HCT116 (cell line): ENCODE measurements at regions not wholly inside any gene's neighbourhood (a gene's known extent, or its start where the extent isn't known, plus 50 kb on each side); places are given as distances from the start of the nearest gene placed in this dataset.

Source experiments
- ATAC-seq: fragments of 200-7000 bp; cut with Tn5 transposase; 2 replicates; pipeline ENCODE4 v1.9.1; 2020; ENCODE audit warnings: mild to moderate bottlenecking, moderate library complexity
- BruUV-seq: library from RNA; stranded (reverse); fragments of 400-500 nt; replicated peaks from 2 replicates; lab custom pipeline; 2021; lab: Mats Ljungman, UMichigan
- CTCF ChIA-PET: fragments of 300-600 bp; sonication (Branson Sonifier 250); formaldehyde crosslinking; loops from one replicate; lab custom pipeline; 2021; ENCODE audit warnings: antibody characterized with exemption; lab: Charles Lee
- POLR2A ChIA-PET: fragments of 300-600, 350-600 bp; sonication (Branson Sonifier 250); formaldehyde crosslinking; loops from one replicate; lab custom pipeline; 2021; ENCODE audit warnings: antibody characterized with exemption; lab: Charles Lee
- RAD21 ChIA-PET, 2 experiments: fragments of 300-600 bp; sonication (Branson Sonifier 250); formaldehyde crosslinking; loops; one replicate each; lab custom pipeline; 2023; ENCODE audit warnings: low total read pairs in 2 of 2; ENCODE audit not compliant: uncharacterized antibody in 2 of 2, unreplicated experiment in 2 of 2, low non-redundant PET in 1 of 2; lab: Charles Lee
- DNase-seq: peaks from one replicate; pipeline ENCODE4 v3.0.0-alpha.2; 2010; ENCODE audit warnings: low read depth, low spot score
- H2AFZ ChIP-seq: fragments of 200-600 bp; shearing (Covaris generic), sonication (generic); 2 replicates; pipeline ENCODE4 v1.6.1; 2017; ENCODE audit warnings: low read depth, mixed run types, mixed read lengths, antibody characterized with exemption, low read length; ENCODE audit not compliant: poor library complexity, severe bottlenecking
- H3K27ac ChIP-seq: 2 replicates; pipeline ENCODE4 v1.5.1; 2012; ENCODE audit warnings: low read depth, low read length
- H3K27me3 ChIP-seq: fragments of 200-600 bp; sonication (generic); 2 replicates; pipeline ENCODE4 v1.6.1; 2016; ENCODE audit warnings: mixed run types, low read length, mixed read lengths; ENCODE audit not compliant: insufficient read depth
- H3K36me3 ChIP-seq, 2 experiments: fragments of 200-500 bp in 1 of 2; fragments of 200-600 bp in 1 of 2; sonication (Bioruptor generic) in 1 of 2; sonication (generic) in 1 of 2; 2 replicates each; pipeline versions ENCODE4 v1.5.1 to v1.6.1; 2014 to 2016; ENCODE audit warnings: low read length in 2 of 2, inconsistent platforms in 1 of 2, mixed read lengths in 1 of 2, mixed run types in 1 of 2; ENCODE audit not compliant: insufficient read depth in 2 of 2, control insufficient read depth in 1 of 2
- H3K4me1 ChIP-seq, 2 experiments: fragments of 200-600 bp in 1 of 2; sonication (generic) in 1 of 2; 2 replicates each; pipeline versions ENCODE4 v1.5.1 to v1.6.1; 2012 to 2017; ENCODE audit warnings: low read length in 2 of 2, inconsistent platforms in 1 of 2, mild to moderate bottlenecking in 1 of 2, mixed read lengths in 1 of 2, mixed run types in 1 of 2, moderate library complexity in 1 of 2; ENCODE audit not compliant: insufficient read depth in 2 of 2, control insufficient read depth in 1 of 2
- H3K4me2 ChIP-seq: fragments of 200-600 bp; sonication (generic); 2 replicates; pipeline ENCODE4 v1.6.1; 2017; ENCODE audit warnings: mixed run types, low read length, mixed read lengths
- H3K4me3 ChIP-seq, 2 experiments: fragments of 200-600 bp in 1 of 2; sonication (generic) in 1 of 2; replicated peaks in 1 of 2; 2 replicates each; pipeline ENCODE4 v1.5.1; 2011 to 2016; ENCODE audit warnings: low read length in 2 of 2, control low read depth in 1 of 2, low read depth in 1 of 2, mild to moderate bottlenecking in 1 of 2, mixed read lengths in 1 of 2, mixed run types in 1 of 2
- H3K79me2 ChIP-seq: fragments of 200-600 bp; sonication (generic); 2 replicates; pipeline ENCODE4 v1.6.1; 2017; ENCODE audit warnings: mild to moderate bottlenecking, mixed run types, low read length, moderate library complexity, mixed read lengths; ENCODE audit not compliant: insufficient read depth
- H3K9ac ChIP-seq: fragments of 200-600 bp; sonication (generic); 2 replicates; pipeline ENCODE4 v1.6.1; 2016; ENCODE audit warnings: low read length, mixed read lengths
- H3K9me2 ChIP-seq: fragments of 200-600 bp; sonication (generic), shearing (Covaris generic); 2 replicates; pipeline ENCODE4 v1.6.1; 2017; ENCODE audit warnings: mixed run types, mild to moderate bottlenecking, moderate library complexity; ENCODE audit not compliant: insufficient read depth
- H3K9me3 ChIP-seq, 2 experiments: fragments of 200-500 bp in 1 of 2; fragments of 200-600 bp in 1 of 2; sonication (Bioruptor generic) in 1 of 2; sonication (generic) in 1 of 2; 2 replicates each; pipeline ENCODE4 v1.6.1; 2014 to 2017; ENCODE audit warnings: low read length in 2 of 2, mixed read lengths in 2 of 2, inconsistent platforms in 1 of 2, low read depth in 1 of 2, mild to moderate bottlenecking in 1 of 2, mixed run types in 1 of 2, moderate library complexity in 1 of 2; ENCODE audit not compliant: control insufficient read depth in 1 of 2, insufficient read depth in 1 of 2
- H4K20me1 ChIP-seq: fragments of 200-600 bp; sonication (generic), shearing (Covaris generic); 2 replicates; pipeline ENCODE4 v1.6.1; 2017; ENCODE audit warnings: mixed run types, mild to moderate bottlenecking, moderate library complexity; ENCODE audit not compliant: insufficient read depth
- EZH2 ChIP-seq: fragments of 200-600 bp; sonication (generic); IDR thresholded peaks from 2 replicates; pipeline ENCODE4 v1.6.1; 2017; ENCODE audit warnings: antibody characterized with exemption, mixed run types
- JUND ChIP-seq: IDR thresholded peaks from 2 replicates; pipeline ENCODE4 v1.6.1; 2012
- POLR2A ChIP-seq: IDR thresholded peaks from 2 replicates; pipeline ENCODE4 v1.7.0; 2011; ENCODE audit warnings: borderline replicate concordance; ENCODE audit not compliant: insufficient read depth, insufficient read length; ENCODE audit errors: extremely low read depth
- POLR2AphosphoS5 ChIP-seq: IDR thresholded peaks from 2 replicates; pipeline ENCODE4 v1.6.1; 2011; ENCODE audit warnings: mild to moderate bottlenecking, low read depth, low read length, moderate library complexity
- SIN3A ChIP-seq: IDR thresholded peaks from 2 replicates; pipeline ENCODE4 v1.6.1; 2012; ENCODE audit warnings: low read depth
- SP1 ChIP-seq: IDR thresholded peaks from 2 replicates; pipeline ENCODE4 v1.6.1; 2012; ENCODE audit warnings: low read depth
- SRF ChIP-seq: IDR thresholded peaks from 2 replicates; pipeline ENCODE4 v1.6.1; 2012; ENCODE audit warnings: low read depth
- TCF7L2 ChIP-seq: IDR thresholded peaks from 2 replicates; pipeline ENCODE4 v1.7.0; 2011; ENCODE audit warnings: borderline replicate concordance, inconsistent platforms; ENCODE audit not compliant: insufficient read depth, insufficient read length; ENCODE audit errors: extremely low read depth
- YY1 ChIP-seq: IDR thresholded peaks from 2 replicates; pipeline ENCODE4 v1.6.1; 2011; ENCODE audit warnings: low read length, low read depth, moderate library complexity, mild to moderate bottlenecking; ENCODE audit not compliant: insufficient replicate concordance; ENCODE audit errors: extremely low read depth
- ZFX ChIP-seq: fragments of 450-650 bp; IDR thresholded peaks from 2 replicates; pipeline ENCODE4 v1.6.1; 2017
- ZNF274 ChIP-seq: fragments of 200-500 bp; sonication (Bioruptor generic); IDR thresholded peaks from 2 replicates; pipeline ENCODE4 v1.6.1; 2014; ENCODE audit warnings: mild to moderate bottlenecking, low read depth, low read length, inconsistent platforms
- intact Hi-C: fragments of 100-400 bp; cut with micrococcal nuclease; formaldehyde crosslinking; loops from 2 replicates; pipeline ENCODE4 v1.10.0; 2022
- TF ChIP-seq, protein P1 (sequence below), 3 experiments: fragments of 200-600 bp in 1 of 3; sonication (generic) in 1 of 3; IDR thresholded peaks in 2 of 3; conservative IDR thresholded peaks in 1 of 3; 2 replicates each; pipeline ENCODE4 v1.5.1; 2012 to 2017; ENCODE audit warnings: low read depth in 2 of 3, low read length in 2 of 3, antibody characterized with exemption in 1 of 3, borderline replicate concordance in 1 of 3, control low read depth in 1 of 3, mild to moderate bottlenecking in 1 of 3, mixed read lengths in 1 of 3, mixed run types in 1 of 3, moderate library complexity in 1 of 3; ENCODE audit not compliant: insufficient read depth in 1 of 3
- TF ChIP-seq, protein P2 (sequence below): IDR thresholded peaks from 2 replicates; pipeline ENCODE4 v1.6.1; 2011; ENCODE audit warnings: mild to moderate bottlenecking, low read length, moderate library complexity; ENCODE audit not compliant: insufficient replicate concordance; ENCODE audit errors: extremely low read depth
- TF ChIP-seq, protein P3 (sequence below): IDR thresholded peaks from 2 replicates; pipeline ENCODE4 v1.6.1; 2012

DNA sequence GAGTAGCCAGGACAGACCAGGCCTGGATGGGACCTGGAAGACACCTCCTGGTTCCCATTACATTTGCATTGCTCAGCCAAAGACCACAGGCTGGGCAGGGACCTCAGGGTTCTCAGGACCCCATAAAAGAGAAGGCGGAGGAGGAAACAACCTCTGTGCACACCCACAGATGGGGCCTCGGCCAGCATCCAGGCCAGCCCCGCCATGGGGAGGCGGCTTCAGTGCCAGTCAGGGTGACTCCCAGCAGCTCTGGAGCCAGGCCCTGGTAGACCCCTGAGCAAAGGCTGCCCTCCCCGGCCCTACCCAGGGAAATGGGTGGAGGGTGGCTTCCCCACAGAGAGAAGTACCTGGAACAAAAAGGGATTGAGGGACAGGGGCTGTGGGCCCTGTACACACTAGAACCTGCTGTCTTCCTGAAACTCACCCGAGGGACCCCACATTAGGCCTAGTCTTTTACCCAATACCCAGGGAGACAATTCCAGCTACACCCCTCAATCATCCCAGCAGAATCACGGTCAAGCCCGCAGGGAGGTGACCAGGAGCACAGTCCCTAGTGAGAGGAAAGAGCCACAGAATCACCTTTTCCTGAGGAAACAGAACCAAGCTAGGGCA is 64.5 kb downstream of the PSMG1 start:
- ChIA-PET POLR2A (no interaction called here), CTCF (no interaction called here), RAD21 (no interaction called here)

DNA sequence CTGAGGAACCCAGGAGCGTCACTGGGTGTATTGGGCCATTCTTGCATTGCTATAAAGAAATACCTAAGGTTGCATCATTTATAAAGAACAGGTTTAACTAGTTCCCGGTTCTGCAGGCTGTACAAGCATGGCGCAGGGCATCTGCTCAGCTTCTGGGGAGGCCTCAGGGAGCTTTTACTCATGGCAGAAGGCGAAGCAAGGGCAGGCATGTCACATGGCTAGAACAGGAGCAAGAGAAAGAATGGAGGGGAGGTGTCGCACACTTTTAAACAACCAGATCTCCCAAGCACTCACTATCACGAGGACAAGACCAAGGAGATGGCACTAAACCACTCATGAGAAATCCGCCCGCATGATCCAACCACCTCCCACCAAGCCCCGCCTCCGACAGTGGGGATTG is 65.2 kb downstream of the PSMG1 start:
- H3K4me2 ChIP-seq, result no peak overlapping the region
- no peaks in the 10 kb centered on the region for H4K20me1 ChIP-seq
- H3K4me3 ChIP-seq, result no peak overlapping the region
- H3K9me3 ChIP-seq, result no peaks in the 10 kb centered on the region
- no peak overlapping the region for H3K9ac ChIP-seq
- RAD21 ChIA-PET, result no interaction called here
- no peak overlapping the region for H3K27ac ChIP-seq
- CTCF ChIA-PET, result no interaction called here
- no peaks in the 10 kb centered on the region for H3K36me3 ChIP-seq
- no TSS peak for BruUV-seq
- H3K27me3 ChIP-seq, result no peaks in the 10 kb centered on the region
- no peak overlapping the region for H2AFZ ChIP-seq
- no peaks in the 10 kb centered on the region; a peak in 1 of 4 replicates for H3K4me1 ChIP-seq
- no peaks in the 10 kb centered on the region for H3K79me2 ChIP-seq
- DNase-seq (no peak), ATAC-seq (no peak)
- no peaks in the 10 kb centered on the region for H3K9me2 ChIP-seq
- intact Hi-C loops, result no loop called here
- POLR2A ChIA-PET, result no interaction called here
- TF ChIP-seq SP1 (no peak), EZH2 (no peak), SIN3A (no peak), JUND (no peak), SRF (no peak), ZNF274 (no peak), ZFX (no peak), POLR2A (no peak), TCF7L2 (no peak), POLR2AphosphoS5 (no peak)
- TF ChIP-seq, protein P1, sequence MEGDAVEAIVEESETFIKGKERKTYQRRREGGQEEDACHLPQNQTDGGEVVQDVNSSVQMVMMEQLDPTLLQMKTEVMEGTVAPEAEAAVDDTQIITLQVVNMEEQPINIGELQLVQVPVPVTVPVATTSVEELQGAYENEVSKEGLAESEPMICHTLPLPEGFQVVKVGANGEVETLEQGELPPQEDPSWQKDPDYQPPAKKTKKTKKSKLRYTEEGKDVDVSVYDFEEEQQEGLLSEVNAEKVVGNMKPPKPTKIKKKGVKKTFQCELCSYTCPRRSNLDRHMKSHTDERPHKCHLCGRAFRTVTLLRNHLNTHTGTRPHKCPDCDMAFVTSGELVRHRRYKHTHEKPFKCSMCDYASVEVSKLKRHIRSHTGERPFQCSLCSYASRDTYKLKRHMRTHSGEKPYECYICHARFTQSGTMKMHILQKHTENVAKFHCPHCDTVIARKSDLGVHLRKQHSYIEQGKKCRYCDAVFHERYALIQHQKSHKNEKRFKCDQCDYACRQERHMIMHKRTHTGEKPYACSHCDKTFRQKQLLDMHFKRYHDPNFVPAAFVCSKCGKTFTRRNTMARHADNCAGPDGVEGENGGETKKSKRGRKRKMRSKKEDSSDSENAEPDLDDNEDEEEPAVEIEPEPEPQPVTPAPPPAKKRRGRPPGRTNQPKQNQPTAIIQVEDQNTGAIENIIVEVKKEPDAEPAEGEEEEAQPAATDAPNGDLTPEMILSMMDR (IDR thresholded peaks at IDR 0.05 in 2 of 3, conservative IDR thresholded peaks at IDR 0.05 in 1 of 3; ENCODE audit: borderline replicate concordance in 1 of 3, insufficient read depth in 1 of 3, low read depth in 2 of 3, low read length in 2 of 3), result no peak
- TF ChIP-seq, protein P2, sequence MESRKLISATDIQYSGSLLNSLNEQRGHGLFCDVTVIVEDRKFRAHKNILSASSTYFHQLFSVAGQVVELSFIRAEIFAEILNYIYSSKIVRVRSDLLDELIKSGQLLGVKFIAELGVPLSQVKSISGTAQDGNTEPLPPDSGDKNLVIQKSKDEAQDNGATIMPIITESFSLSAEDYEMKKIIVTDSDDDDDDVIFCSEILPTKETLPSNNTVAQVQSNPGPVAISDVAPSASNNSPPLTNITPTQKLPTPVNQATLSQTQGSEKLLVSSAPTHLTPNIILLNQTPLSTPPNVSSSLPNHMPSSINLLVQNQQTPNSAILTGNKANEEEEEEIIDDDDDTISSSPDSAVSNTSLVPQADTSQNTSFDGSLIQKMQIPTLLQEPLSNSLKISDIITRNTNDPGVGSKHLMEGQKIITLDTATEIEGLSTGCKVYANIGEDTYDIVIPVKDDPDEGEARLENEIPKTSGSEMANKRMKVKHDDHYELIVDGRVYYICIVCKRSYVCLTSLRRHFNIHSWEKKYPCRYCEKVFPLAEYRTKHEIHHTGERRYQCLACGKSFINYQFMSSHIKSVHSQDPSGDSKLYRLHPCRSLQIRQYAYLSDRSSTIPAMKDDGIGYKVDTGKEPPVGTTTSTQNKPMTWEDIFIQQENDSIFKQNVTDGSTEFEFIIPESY, result no peak
- TF ChIP-seq, protein P3, sequence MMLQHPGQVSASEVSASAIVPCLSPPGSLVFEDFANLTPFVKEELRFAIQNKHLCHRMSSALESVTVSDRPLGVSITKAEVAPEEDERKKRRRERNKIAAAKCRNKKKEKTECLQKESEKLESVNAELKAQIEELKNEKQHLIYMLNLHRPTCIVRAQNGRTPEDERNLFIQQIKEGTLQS, result no peak

More for the DNA sequence above, 64.5 kb downstream of the PSMG1 start:
- no TSS peak for BruUV-seq
- ATAC-seq (no peak), DNase-seq (no peak)
- TF ChIP-seq ZFX, result no peak
- no peak for TF ChIP-seq POLR2A
- no peak for TF ChIP-seq SIN3A
- TF ChIP-seq, protein P3, result no peak
- TF ChIP-seq YY1, result no peak
- TF ChIP-seq TCF7L2, result no peak
- no peak for TF ChIP-seq SP1
- TF ChIP-seq JUND, result no peak
- Histone ChIP-seq H3K27ac (no peak overlapping the region), H3K79me2 (no peaks in the 10 kb centered on the region), H3K4me2 (no peak overlapping the region), H3K9me2 (no peaks in the 10 kb centered on the region), H4K20me1 (no peaks in the 10 kb centered on the region), H3K9ac (no peak overlapping the region), H3K4me1 (no peaks in the 10 kb centered on the region; a peak in 1 of 4 replicates), H3K36me3 (no peaks in the 10 kb centered on the region), H3K9me3 (no peaks in the 10 kb centered on the region), H3K27me3 (no peaks in the 10 kb centered on the region), H3K4me3 (no peak overlapping the region), H2AFZ (no peak overlapping the region)
- intact Hi-C loops, result no loop called here
